GM12878 (cell line): ENCODE measurements at regions not wholly inside any gene's neighbourhood (a gene's known extent, or its start where the extent isn't known, plus 50 kb on each side); places are given as distances from the start of the nearest gene placed in this dataset.
A peak's percentile ranks its signal among the peaks of the same experiment; 100 is the strongest.

Experiments used
- ATAC-seq: fragments of 200-7000 bp; cut with Tn5 transposase; 3 replicates; pipeline ENCODE4 v1.9.1; 2020; ENCODE audit warnings: mild to moderate bottlenecking, moderate library complexity
- BruUV-seq: library from RNA; stranded (reverse); fragments of 400-500 nt; replicated peaks from 2 replicates; lab custom pipeline; 2021; lab: Mats Ljungman, UMichigan
- CTCF ChIA-PET: fragments of 300-600 bp; sonication (Branson Sonifier 250); formaldehyde crosslinking; extraction: SDS; loops from one replicate; lab custom pipeline; 2021; ENCODE audit warnings: inconsistent platforms; lab: Yijun Ruan, JAX
- POLR2A ChIA-PET: fragments of 350-600 bp; formaldehyde crosslinking; extraction: SDS; loops from one replicate; lab custom pipeline; 2021; ENCODE audit warnings: inconsistent platforms; lab: Charles Lee
- RAD21 ChIA-PET: fragments of 300-600 bp; sonication (Branson Sonifier 250); formaldehyde crosslinking; loops from one replicate; lab custom pipeline; 2023; ENCODE audit warnings: antibody characterized with exemption; ENCODE audit not compliant: unreplicated experiment; lab: Charles Lee
- SMC1A ChIA-PET: fragments of 300-600 bp; sonication (Branson Sonifier 250); formaldehyde crosslinking; loops from one replicate; lab custom pipeline; 2023; ENCODE audit not compliant: unreplicated experiment, uncharacterized antibody; lab: Charles Lee
- DNase-seq: peaks from one replicate; pipeline ENCODE4 v3.0.0-alpha.2; 2011; ENCODE audit warnings: low read depth, low spot score
- FAIRE-seq: peaks from 3 replicates; lab custom pipeline; 2011; peaks lifted over from hg19 to GRCh38; lab: Jason Lieb, UNC
- H2AFZ ChIP-seq: 2 replicates; pipeline ENCODE4 v1.6.0; 2011; ENCODE audit warnings: low read depth, low read length, control low read depth; ENCODE audit not compliant: control insufficient read depth
- H3K27ac ChIP-seq: 2 replicates; pipeline ENCODE4 v1.5.1; 2011; ENCODE audit warnings: control low read depth; ENCODE audit not compliant: control insufficient read depth, insufficient read depth
- H3K27me3 ChIP-seq, 2 experiments: replicated peaks in 1 of 2; 2 replicates each; pipeline versions ENCODE4 v1.6.0 to v1.6.1; 2011; ENCODE audit warnings: low read length in 1 of 2; ENCODE audit not compliant: control insufficient read depth in 2 of 2, insufficient read depth in 2 of 2
- H3K36me3 ChIP-seq, 2 experiments: 2 replicates each; pipeline ENCODE4 v1.5.1; 2011; ENCODE audit warnings: low read length in 1 of 2; ENCODE audit not compliant: control insufficient read depth in 2 of 2, insufficient read depth in 2 of 2
- H3K4me1 ChIP-seq: 2 replicates; pipeline ENCODE4 v1.6.1; 2011; ENCODE audit warnings: mild to moderate bottlenecking, low read length, moderate library complexity, mixed read lengths; ENCODE audit not compliant: control insufficient read depth, insufficient read depth
- H3K4me2 ChIP-seq: 2 replicates; pipeline ENCODE4 v1.6.0; 2011; ENCODE audit warnings: control low read depth; ENCODE audit not compliant: control insufficient read depth, insufficient read depth
- H3K4me3 ChIP-seq: fragments of 200-600 bp; sonication (generic); 2 replicates; pipeline ENCODE4 v1.5.1; 2016
- H3K79me2 ChIP-seq: 2 replicates; pipeline ENCODE4 v1.6.0; 2011; ENCODE audit warnings: low read length; ENCODE audit not compliant: control insufficient read depth, insufficient read depth
- H3K9ac ChIP-seq: 2 replicates; pipeline ENCODE4 v1.8.0; 2011; ENCODE audit warnings: low read length, control low read depth, mixed read lengths; ENCODE audit not compliant: control insufficient read depth, insufficient read depth
- H3K9me3 ChIP-seq: replicated peaks from 3 replicates; pipeline ENCODE4 v1.5.1; 2011; ENCODE audit warnings: mild to moderate bottlenecking, low read length; ENCODE audit not compliant: control insufficient read depth, insufficient read depth
- H4K20me1 ChIP-seq: 2 replicates; pipeline ENCODE4 v1.6.0; 2011; ENCODE audit not compliant: control insufficient read depth, insufficient read depth
- BRCA1 ChIP-seq: IDR thresholded peaks from 2 replicates; pipeline ENCODE4 v1.6.1; 2011; ENCODE audit warnings: low read depth, low read length, improper control_type of control experiment
- CEBPB ChIP-seq, 2 experiments: fragments of 150-350 bp in 1 of 2; IDR thresholded peaks; 2 replicates each; pipeline ENCODE4 v1.6.1; 2012 to 2014; ENCODE audit warnings: low read depth in 2 of 2, low read length in 2 of 2, borderline replicate concordance in 1 of 2, inconsistent platforms in 1 of 2
- CREB1 ChIP-seq: IDR thresholded peaks from 2 replicates; pipeline ENCODE4 v1.6.1; 2012; ENCODE audit warnings: low read depth, mild to moderate bottlenecking, inconsistent platforms
- CUX1 ChIP-seq: IDR thresholded peaks from 2 replicates; pipeline ENCODE4 v1.6.1; 2012; ENCODE audit warnings: improper control_type of control experiment, low read depth, low read length; ENCODE audit not compliant: insufficient replicate concordance
- DPF2 ChIP-seq: fragments of 450-650 bp; IDR thresholded peaks from 2 replicates; pipeline ENCODE4 v1.6.1; 2017; ENCODE audit warnings: mild to moderate bottlenecking
- GATAD2B ChIP-seq: fragments of 450-650 bp; conservative IDR thresholded peaks from 2 replicates; pipeline ENCODE4 v1.6.1; 2017; ENCODE audit warnings: low read depth, mild to moderate bottlenecking, moderate library complexity
- HDAC6 ChIP-seq: fragments of 200-600 bp; sonication (generic); IDR thresholded peaks from one replicate; pipeline ENCODE4 v1.8.0; 2017; ENCODE audit warnings: antibody characterized with exemption; ENCODE audit not compliant: unreplicated experiment
- HDGF ChIP-seq: fragments of 450-650 bp; IDR thresholded peaks from 2 replicates; pipeline ENCODE4 v1.6.1; 2016; ENCODE audit warnings: antibody characterized with exemption
- NR2F1 ChIP-seq: fragments of 450-650 bp; conservative IDR thresholded peaks from 2 replicates; pipeline ENCODE4 v1.6.1; 2017; ENCODE audit warnings: mild to moderate bottlenecking
- SP1 ChIP-seq: IDR thresholded peaks from one replicate; pipeline ENCODE4 v1.6.1; 2011; ENCODE audit warnings: low read depth, low read length
- SREBF1 ChIP-seq: IDR thresholded peaks from 2 replicates; pipeline ENCODE4 v1.6.1; 2012; ENCODE audit warnings: mild to moderate bottlenecking, low read length
- STAT1 ChIP-seq: fragments of 450-650 bp; conservative IDR thresholded peaks from 2 replicates; pipeline ENCODE4 v1.6.1; 2014; ENCODE audit warnings: antibody characterized with exemption, mild to moderate bottlenecking
- STAT3 ChIP-seq: IDR thresholded peaks from 2 replicates; pipeline ENCODE4 v1.6.1; 2011; ENCODE audit warnings: low read depth, low read length, improper control_type of control experiment
- WRNIP1 ChIP-seq: IDR thresholded peaks from 2 replicates; pipeline ENCODE4 v1.6.1; 2011; ENCODE audit warnings: low read depth, low read length, improper control_type of control experiment, borderline replicate concordance
- YY1 ChIP-seq: IDR thresholded peaks from 2 replicates; pipeline ENCODE4 v1.6.1; 2011; ENCODE audit warnings: low read depth, mild to moderate bottlenecking, low read length
- ZBTB4 ChIP-seq: fragments of 450-650 bp; formaldehyde crosslinking; IDR thresholded peaks from 2 replicates; pipeline ENCODE4 v1.4.0; 2022; ENCODE audit warnings: mild to moderate bottlenecking, moderate library complexity
- ZNF384 ChIP-seq: IDR thresholded peaks from 2 replicates; pipeline ENCODE4 v1.6.1; 2012; ENCODE audit warnings: low read depth, mild to moderate bottlenecking, low read length, improper control_type of control experiment, borderline replicate concordance
- in situ Hi-C: fragments of 300-500 bp; cut with MboI; formaldehyde crosslinking; loops from 9 replicates; pipeline ENCODE4 v1.14.3; 2018; ENCODE audit warnings: mixed read lengths
- intact Hi-C: fragments of 100-400 bp; cut with micrococcal nuclease; formaldehyde crosslinking; loops from one replicate; pipeline ENCODE4 v1.14.2; 2022; ENCODE audit not compliant: unreplicated experiment

GRCh38 chr11:23353611-23354010 lies 493.3 kb upstream of the CCDC179 start (continued):
- TF ChIP-seq HDGF (no peak), YY1 (no peak), BRCA1 (no peak)

- Histone ChIP-seq H3K4me1 (no peaks in the 10 kb centered on the region), H4K20me1 (no peaks in the 10 kb centered on the region), H3K79me2 (no peaks in the 10 kb centered on the region), H2AFZ (no peak overlapping the region), H3K4me2 (no peak overlapping the region), H3K4me3 (no peak overlapping the region), H3K36me3 (no peaks in the 10 kb centered on the region), H3K9ac (no peak overlapping the region), H3K27me3 (no peaks in the 10 kb centered on the region), H3K27ac (no peak overlapping the region), H3K9me3 (no peaks in the 10 kb centered on the region)
- ChIA-PET CTCF (no interaction called here), RAD21 (no interaction called here), SMC1A (interaction anchor here (0.5 kb wide), 1 partner anchor 427 kb away, joined by 3 read pairs; no protein-coding TSS in a partner anchor), POLR2A (no interaction called here)
- FAIRE-seq (no peak), ATAC-seq (0 out of 3 replicates have a peak, but pooled peaks have one; percentile 37), DNase-seq (no peak)
- no TSS peak for BruUV-seq
- intact Hi-C loops (no loop called here), in situ Hi-C loops (no loop called here)
- TF ChIP-seq NR2F1 (no peak), GATAD2B (no peak), DPF2 (no peak), ZNF384 (no peak), CEBPB (IDR thresholded peaks at IDR 0.05; ENCODE audit: borderline replicate concordance in 1 of 2, low read depth in 2 of 2, low read length in 2 of 2) (no peak), WRNIP1 (no peak), HDAC6 (no peak), STAT3 (no peak), ZBTB4 (no peak), STAT1 (no peak), SREBF1 (no peak), SP1 (no peak), CUX1 (no peak), CREB1 (no peak)
Observed at GRCh38 chr11:23359297-23359696, 499.0 kb upstream of the CCDC179 start.
